ENCODE measurements at regions not wholly inside any gene's neighbourhood (a gene's known extent, or its start where the extent isn't known, plus 50 kb on each side); places are given as distances from the start of the nearest gene placed in this dataset.

DNA sequence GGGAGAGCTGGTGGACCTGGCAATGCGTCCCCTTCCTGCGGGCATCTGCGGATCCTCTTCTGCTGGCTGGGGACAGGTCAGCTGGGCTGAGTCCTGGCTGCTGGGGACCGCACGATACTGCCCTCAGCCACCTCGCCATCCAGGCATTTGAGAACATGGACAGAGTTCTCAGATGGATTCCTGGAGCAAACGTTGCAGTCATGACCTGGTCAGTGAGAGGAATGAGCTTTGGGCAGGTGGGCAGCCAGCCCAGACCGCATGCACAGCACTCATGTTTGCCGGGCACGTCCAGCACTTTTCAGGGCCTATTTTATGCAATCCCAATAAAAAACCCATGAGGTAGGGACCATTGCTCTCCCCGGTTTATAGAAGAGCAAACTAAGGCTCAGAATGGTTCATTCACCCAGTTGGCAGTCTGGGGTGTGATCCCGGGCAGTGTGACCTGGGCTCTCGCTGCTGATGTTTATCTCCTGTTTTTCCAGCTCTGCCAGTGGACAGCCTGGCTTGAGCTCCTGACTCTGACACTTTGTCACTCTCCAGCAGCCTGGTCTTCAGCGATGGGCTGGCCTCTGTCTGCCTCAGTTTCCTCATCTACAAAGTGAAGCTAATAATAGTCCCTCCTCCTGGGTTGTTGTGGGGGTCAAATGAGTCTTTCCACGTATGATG, 294.7 kb downstream of the IRF8 start:
- H3K4me3 ChIP-seq (ENCODE audit: low read depth, low read length) = no peak overlapping the region
- TF ChIP-seq, protein P1, sequence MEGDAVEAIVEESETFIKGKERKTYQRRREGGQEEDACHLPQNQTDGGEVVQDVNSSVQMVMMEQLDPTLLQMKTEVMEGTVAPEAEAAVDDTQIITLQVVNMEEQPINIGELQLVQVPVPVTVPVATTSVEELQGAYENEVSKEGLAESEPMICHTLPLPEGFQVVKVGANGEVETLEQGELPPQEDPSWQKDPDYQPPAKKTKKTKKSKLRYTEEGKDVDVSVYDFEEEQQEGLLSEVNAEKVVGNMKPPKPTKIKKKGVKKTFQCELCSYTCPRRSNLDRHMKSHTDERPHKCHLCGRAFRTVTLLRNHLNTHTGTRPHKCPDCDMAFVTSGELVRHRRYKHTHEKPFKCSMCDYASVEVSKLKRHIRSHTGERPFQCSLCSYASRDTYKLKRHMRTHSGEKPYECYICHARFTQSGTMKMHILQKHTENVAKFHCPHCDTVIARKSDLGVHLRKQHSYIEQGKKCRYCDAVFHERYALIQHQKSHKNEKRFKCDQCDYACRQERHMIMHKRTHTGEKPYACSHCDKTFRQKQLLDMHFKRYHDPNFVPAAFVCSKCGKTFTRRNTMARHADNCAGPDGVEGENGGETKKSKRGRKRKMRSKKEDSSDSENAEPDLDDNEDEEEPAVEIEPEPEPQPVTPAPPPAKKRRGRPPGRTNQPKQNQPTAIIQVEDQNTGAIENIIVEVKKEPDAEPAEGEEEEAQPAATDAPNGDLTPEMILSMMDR (IDR thresholded peaks at IDR 0.05; ENCODE audit: insufficient read depth, low read depth, low read length, missing control alignments) = no peak
- DNase-seq (ENCODE audit: low read depth) = no peak

DNA sequence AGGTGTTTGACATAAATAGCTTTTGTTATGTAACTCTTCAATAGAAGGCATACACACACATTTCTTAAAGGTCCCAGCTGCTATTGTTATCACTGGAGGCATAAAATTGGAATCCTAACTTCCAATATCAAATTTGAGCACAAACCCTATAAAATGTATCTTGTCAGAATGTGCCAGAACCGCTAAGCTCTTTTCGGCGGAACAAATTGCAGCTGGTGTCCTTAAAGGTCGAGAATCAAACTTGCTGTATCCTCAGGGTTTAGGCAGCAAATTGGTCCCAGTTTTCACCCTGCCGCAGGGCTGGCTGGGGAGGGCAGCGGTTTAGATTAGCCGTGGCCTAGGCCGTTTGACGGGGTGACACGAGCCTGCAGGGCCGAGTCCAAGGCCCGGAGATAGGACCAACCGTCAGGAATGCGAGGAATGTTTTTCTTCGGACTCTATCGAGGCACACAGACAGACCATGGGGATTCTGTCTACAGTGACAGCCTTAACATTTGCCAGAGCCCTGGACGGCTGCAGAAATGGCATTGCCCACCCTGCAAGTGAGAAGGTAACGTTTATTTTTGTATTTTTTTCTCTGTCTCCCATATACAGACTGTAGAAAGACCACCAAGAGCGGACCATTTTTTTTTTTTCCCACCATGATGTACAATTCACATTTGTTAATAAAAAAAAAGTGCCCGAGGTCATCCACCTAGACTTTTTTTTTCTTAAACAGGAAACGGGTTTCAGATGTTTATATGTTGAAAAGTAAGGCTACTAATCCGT, 297.1 kb downstream of the IRF8 start:
- H3K4me3 ChIP-seq (ENCODE audit: low read depth, low read length) = no peak overlapping the region
- TF ChIP-seq, protein P1 (IDR thresholded peaks at IDR 0.05; ENCODE audit: insufficient read depth, low read depth, low read length, missing control alignments) = no peak
- no peak for DNase-seq (ENCODE audit: low read depth)

DNA sequence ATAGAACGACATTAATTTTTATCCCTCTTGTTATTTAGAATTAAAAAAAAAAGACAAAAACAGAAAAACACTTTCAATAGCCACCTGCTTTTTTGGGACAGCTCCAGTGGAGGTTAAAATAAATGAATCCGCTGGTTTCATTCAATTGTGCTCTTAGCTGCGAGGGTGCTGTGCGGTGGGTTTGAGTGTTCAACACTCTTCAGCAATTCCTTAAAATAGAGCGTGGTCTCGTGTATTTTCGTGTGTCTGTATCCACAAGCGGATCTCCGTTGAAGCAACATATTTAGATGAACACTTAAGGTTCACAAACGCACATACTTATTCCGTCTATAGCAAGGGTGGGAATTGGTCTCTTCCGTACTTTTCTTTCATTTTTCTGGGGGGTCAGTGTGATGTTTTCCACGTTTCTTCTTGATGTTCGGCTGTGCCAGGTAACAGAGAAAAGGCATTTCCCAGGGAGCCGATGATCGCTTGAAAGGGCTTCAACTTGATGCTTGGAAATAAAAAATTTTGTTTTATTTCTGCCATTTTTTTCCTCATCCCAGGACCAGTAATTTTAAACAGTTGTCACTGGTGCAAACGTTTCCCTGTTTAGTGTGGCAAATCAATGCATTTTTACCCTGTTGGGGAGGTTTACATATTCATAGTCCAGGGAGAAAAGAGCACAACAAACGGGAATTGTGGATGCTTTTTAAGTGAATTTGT, 297.9 kb downstream of the IRF8 start:
- H3K4me3 ChIP-seq (ENCODE audit: low read depth, low read length) = no peak overlapping the region
- TF ChIP-seq, protein P1 (IDR thresholded peaks at IDR 0.05; ENCODE audit: insufficient read depth, low read depth, low read length, missing control alignments) = no peak
- no peak for DNase-seq (ENCODE audit: low read depth)

DNA sequence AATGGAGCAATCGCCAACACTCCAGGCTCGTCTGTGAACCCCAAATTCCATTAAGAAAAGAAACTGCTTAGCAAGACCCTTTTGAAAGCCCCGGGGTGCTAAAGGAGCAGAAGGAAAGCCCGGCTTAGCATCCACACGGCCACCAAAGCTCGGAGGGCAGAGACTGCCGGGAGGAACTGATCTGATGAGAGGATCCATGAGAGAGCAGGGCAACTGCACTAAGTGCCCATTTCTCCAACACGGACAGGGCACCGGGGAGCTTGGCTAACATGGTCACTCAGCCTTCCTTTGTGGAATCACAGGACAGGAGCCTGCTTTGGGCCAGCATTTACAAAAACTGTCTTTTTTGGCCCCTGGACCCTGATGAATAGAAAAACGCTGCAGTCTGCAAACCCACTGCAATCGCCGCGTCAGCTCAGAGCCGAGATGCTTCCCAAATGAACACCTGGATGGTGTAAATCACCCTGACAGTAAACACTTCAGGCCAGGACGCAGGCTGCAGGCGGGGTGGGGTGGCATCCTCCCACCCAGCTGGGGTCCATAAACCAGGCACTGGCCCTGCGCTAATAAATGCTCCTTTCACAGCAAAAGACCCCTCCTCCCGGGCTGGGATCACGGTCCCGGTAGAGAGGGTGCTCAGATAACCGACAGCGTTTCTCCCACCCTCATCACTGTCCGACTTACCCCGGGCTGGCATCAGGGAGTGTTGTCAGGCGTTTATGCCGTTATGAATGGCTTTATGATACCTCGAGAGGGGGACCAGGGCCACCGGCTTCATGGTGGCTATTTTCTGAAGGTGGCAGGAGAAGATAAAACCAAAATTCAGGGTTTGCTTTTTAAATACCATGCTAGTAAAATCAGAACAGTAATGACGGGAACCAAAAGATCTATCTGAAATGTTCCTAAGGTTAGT, 299.5 kb downstream of the IRF8 start:
- TF ChIP-seq, protein P1 (IDR thresholded peaks at IDR 0.05; ENCODE audit: insufficient read depth, low read depth, low read length, missing control alignments) = no peak
- H3K4me3 ChIP-seq (ENCODE audit: low read depth, low read length) = no peak overlapping the region
- DNase-seq (ENCODE audit: low read depth) = no peak

DNA sequence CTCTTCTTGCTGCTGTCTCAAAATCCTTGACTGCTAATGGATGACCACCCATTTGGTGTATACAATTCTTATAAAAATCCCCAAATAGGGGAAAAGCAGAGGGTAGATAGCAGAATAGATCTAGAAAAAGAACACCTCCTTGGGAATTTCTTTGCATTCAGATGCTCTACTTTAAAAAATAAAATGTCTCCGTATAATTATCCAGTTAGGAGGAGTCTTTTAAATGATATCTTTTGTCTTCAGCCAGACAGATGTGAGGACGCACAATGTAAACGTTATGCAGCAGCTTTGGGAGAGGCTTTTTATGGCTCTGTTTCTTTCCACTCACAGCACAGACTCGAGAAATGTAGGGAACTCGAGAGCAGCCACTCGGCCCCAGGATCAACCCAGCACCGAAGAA, 300.2 kb downstream of the IRF8 start:
- no peak for DNase-seq (ENCODE audit: low read depth)
- H3K4me3 ChIP-seq (ENCODE audit: low read depth, low read length) = no peak overlapping the region
- TF ChIP-seq, protein P1 (IDR thresholded peaks at IDR 0.05; ENCODE audit: insufficient read depth, low read depth, low read length, missing control alignments) = no peak
